Glutamatergic neuron (in vitro differentiated cells): ENCODE measurements at regions not wholly inside any gene's neighbourhood (a gene's known extent, or its start where the extent isn't known, plus 50 kb on each side); places are given as distances from the start of the nearest gene placed in this dataset.
"Not testable (repeated sequence)": the region's sequence is repeated elsewhere in the genome, so short reads cannot be mapped to it uniquely, and the experiment has no call there.

Experiments
- DNase-seq: peaks from one replicate; pipeline ENCODE4 v3.0.0; 2022
- H3K27ac Mint-ChIP-seq: one replicate; pipeline ENCODE4 v1.8.0; 2020; ENCODE audit warnings: mild to moderate bottlenecking, mixed read lengths, inconsistent platforms; ENCODE audit not compliant: unreplicated experiment
- H3K27me3 Mint-ChIP-seq: one replicate; pipeline ENCODE4 v1.8.0; 2020; ENCODE audit warnings: mild to moderate bottlenecking, moderate library complexity, mixed read lengths, inconsistent platforms; ENCODE audit not compliant: unreplicated experiment
- H3K36me3 Mint-ChIP-seq: one replicate; pipeline ENCODE4 v1.8.0; 2020; ENCODE audit warnings: mild to moderate bottlenecking, mixed read lengths, inconsistent platforms; ENCODE audit not compliant: unreplicated experiment
- H3K4me1 Mint-ChIP-seq: one replicate; pipeline ENCODE4 v1.8.0; 2020; ENCODE audit warnings: mild to moderate bottlenecking, low read depth, mixed read lengths, inconsistent platforms; ENCODE audit not compliant: unreplicated experiment
- H3K4me3 Mint-ChIP-seq: one replicate; pipeline ENCODE4 v1.8.0; 2020; ENCODE audit warnings: mild to moderate bottlenecking, mixed read lengths, inconsistent platforms; ENCODE audit not compliant: unreplicated experiment
- H3K9me3 Mint-ChIP-seq: one replicate; pipeline ENCODE4 v1.8.0; 2020; ENCODE audit warnings: mild to moderate bottlenecking, moderate library complexity, mixed read lengths, inconsistent platforms; ENCODE audit not compliant: unreplicated experiment
- TF ChIP-seq, protein P1 (sequence below): fragments of 200-600 bp; sonication (generic); IDR thresholded peaks from one replicate; pipeline ENCODE4 v1.5.0; 2021; ENCODE audit not compliant: partially characterized antibody, unreplicated experiment

DNA sequence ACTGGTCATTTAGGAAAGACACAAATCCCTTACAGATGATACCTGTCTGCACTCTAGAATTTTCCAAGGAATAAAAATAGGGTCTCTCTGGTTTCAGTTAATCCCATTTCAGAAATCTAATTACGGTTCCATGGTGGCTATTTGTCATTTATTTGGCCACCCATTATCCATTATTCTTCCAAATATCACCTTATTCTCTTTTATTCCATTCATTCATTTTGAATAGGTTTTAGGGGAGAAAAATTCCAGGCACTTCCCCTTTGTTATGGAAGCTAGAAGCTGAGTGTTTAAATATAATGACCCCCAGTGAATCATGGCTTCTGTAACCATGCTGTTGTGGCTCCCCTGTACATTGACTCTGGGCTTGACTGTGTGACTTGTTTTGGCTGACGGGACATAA is 420.8 kb upstream of the DPH6 start:
- TF ChIP-seq, protein P1, sequence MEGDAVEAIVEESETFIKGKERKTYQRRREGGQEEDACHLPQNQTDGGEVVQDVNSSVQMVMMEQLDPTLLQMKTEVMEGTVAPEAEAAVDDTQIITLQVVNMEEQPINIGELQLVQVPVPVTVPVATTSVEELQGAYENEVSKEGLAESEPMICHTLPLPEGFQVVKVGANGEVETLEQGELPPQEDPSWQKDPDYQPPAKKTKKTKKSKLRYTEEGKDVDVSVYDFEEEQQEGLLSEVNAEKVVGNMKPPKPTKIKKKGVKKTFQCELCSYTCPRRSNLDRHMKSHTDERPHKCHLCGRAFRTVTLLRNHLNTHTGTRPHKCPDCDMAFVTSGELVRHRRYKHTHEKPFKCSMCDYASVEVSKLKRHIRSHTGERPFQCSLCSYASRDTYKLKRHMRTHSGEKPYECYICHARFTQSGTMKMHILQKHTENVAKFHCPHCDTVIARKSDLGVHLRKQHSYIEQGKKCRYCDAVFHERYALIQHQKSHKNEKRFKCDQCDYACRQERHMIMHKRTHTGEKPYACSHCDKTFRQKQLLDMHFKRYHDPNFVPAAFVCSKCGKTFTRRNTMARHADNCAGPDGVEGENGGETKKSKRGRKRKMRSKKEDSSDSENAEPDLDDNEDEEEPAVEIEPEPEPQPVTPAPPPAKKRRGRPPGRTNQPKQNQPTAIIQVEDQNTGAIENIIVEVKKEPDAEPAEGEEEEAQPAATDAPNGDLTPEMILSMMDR: no peak
- no peak overlapping the region for H3K27ac Mint-ChIP-seq
- H3K4me1 Mint-ChIP-seq: peaks cover 12% of the 10 kb centered on the region
- no peak for DNase-seq
- H3K36me3 Mint-ChIP-seq: no peaks in the 10 kb centered on the region
- peaks cover 4% of the 10 kb centered on the region for H3K27me3 Mint-ChIP-seq
- no peak overlapping the region for H3K4me3 Mint-ChIP-seq
- peaks cover 10% of the 10 kb centered on the region for H3K9me3 Mint-ChIP-seq

DNA sequence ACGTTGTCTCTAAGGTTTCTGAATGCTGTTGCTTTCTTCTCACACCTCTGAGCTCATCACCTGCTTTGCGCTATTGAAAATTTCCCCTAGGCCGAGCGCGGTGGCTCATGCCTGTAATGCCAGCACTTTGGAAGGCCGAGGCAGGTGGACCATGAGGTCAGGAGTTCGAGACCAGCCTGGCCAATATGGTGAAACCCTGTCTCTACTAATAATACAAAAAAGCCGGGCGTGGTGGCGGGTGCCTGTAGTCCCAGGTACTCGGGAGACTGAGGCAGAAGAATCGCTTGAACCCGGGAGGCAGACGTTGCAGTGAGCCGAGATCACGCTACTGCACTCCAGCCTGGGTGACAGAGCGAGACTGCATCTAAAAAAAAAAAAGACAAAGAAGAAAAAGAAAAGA is 422.0 kb upstream of the DPH6 start:
- not testable (repeated sequence) for DNase-seq, H3K4me3 Mint-ChIP-seq, H3K27ac Mint-ChIP-seq, H3K27me3 Mint-ChIP-seq, H3K36me3 Mint-ChIP-seq, H3K9me3 Mint-ChIP-seq
- peaks cover 12% of the 10 kb centered on the region for H3K4me1 Mint-ChIP-seq

DNA sequence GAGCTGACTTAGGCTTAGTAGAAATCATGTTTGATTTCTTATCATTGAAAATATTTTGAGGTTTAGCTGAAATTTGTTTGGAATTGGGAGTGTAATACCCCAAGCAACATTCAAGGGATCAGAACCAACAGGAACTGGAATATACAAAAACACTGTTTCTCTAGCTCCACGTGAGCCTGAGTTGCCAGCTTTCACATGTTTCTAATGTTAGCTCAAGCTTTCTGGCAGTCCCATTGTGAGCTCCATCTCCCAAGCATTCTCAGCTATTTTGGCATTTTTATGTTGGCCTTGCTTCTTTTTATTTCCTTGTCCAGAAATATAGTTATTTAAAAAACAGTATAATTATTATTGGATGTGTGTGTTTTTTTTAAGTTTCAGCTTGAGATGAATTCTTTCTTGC is 427.1 kb upstream of the DPH6 start:
- Mint-ChIP-seq H3K4me3 (no peak overlapping the region), H3K9me3 (peaks cover 8% of the 10 kb centered on the region), H3K27me3 (peaks cover 4% of the 10 kb centered on the region), H3K4me1 (peaks cover 12% of the 10 kb centered on the region), H3K36me3 (no peaks in the 10 kb centered on the region), H3K27ac (no peak overlapping the region)
- no peak for DNase-seq
- TF ChIP-seq, protein P1: no peak

DNA sequence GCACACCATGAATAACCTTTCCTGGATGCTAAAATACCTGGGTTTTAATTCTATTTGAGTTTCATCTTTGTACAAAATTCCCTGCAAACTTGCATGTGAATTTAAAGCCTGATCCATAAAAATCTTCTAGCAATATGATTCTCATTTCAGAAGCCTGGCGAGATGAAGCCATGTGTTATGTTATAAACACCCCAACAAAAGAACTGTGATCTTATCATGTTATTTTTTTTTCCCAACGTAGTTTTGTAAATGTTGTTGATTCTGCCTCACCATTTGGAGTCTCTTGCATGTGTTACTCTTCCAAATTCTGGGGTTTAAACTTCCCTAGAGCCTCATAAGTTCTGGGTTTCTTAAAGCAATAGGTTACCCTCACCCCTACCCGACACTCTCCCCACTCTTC is 428.1 kb upstream of the DPH6 start:
- Mint-ChIP-seq H3K4me1 (peaks cover 12% of the 10 kb centered on the region), H3K27ac (no peak overlapping the region), H3K9me3 (peaks cover 8% of the 10 kb centered on the region), H3K4me3 (no peak overlapping the region), H3K27me3 (peaks cover 4% of the 10 kb centered on the region), H3K36me3 (no peaks in the 10 kb centered on the region)
- TF ChIP-seq, protein P1: no peak
- DNase-seq: no peak

DNA sequence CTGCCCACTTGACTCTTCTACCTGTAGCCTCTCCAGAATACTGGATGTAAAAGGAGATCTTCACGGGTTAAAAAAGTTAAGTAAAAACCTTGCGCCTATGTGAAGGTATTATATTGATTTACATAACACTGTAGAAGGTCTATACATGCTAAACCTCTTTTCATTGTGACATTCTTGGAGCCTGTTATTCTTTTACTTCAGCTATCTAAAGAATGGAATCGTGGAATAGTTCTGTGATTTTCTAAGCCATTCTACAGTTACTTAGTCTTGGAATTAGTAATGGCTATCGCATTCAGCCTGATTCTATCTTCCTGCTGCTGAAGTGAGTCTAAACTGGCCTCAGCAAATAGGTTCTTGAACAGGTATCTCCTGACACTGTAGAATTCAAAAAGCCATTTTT is 430.0 kb upstream of the DPH6 start:
- Mint-ChIP-seq H3K27ac (no peak overlapping the region), H3K36me3 (no peaks in the 10 kb centered on the region), H3K4me1 (peaks cover 8% of the 10 kb centered on the region), H3K4me3 (no peak overlapping the region), H3K27me3 (peaks cover 4% of the 10 kb centered on the region), H3K9me3 (peaks cover 7% of the 10 kb centered on the region)
- DNase-seq: no peak
- TF ChIP-seq, protein P1: no peak

DNA sequence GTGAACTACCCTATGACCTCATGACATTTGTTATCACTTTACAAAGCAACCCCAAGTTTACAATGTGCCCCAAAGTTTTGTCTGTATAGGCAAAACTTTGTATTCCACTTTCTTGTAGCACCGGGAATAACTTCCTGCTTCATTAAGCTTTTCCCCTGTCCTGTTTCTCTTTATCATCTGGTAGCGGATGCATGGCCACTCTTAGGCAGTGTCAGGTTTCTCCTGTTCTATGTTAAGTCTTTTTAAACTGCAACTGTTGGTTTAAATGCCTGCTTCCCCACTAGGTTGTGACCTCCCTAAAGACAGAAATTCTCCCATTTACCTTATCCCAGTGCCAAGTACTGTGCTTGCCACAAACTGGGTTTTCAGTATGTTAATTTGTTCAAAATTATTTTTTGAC is 433.6 kb upstream of the DPH6 start:
- Mint-ChIP-seq H3K4me3 (no peak overlapping the region), H3K27ac (no peak overlapping the region), H3K27me3 (no peaks in the 10 kb centered on the region), H3K4me1 (no peaks in the 10 kb centered on the region), H3K9me3 (no peaks in the 10 kb centered on the region), H3K36me3 (no peaks in the 10 kb centered on the region)
- no peak for DNase-seq
- TF ChIP-seq, protein P1: no peak
